GM21825 (cell line): ENCODE measurements at regions not wholly inside any gene's neighbourhood (a gene's known extent, or its start where the extent isn't known, plus 50 kb on each side); places are given as distances from the start of the nearest gene placed in this dataset.
A peak's percentile ranks its signal among the peaks of the same experiment; 100 is the strongest.

Source experiments
- ATAC-seq: cut with Tn5 transposase; IDR thresholded peaks from one replicate; pipeline ENCODE4 v1.9.1; 2021; ENCODE audit warnings: mild to moderate bottlenecking, moderate library complexity; ENCODE audit not compliant: unreplicated experiment

DNA sequence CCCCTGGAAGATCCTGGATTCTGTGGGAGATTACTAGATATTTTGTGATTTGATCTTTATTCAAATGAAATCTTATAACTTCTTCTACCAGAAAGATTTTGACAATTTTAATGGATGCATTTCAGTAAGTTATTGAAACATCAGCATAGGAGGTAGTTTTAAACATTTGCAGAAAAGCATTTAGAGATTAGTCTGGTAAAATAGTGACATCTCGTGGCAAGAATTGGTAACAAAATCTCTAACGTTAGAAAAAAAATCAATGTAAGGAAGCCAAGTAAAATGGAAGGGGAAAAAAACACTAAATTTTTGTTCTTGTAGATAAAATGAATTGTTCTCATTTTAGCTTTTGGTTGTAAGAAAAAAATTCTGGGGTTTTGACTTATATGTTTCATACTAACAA, 73.3 kb downstream of the TASL start:
- no peak for ATAC-seq

- no peak for ATAC-seq
Observed at GRCh38 chrX:30495468-30495867, 82.1 kb downstream of the TASL start.

- ATAC-seq: no peak
Observed at GRCh38 chrX:30493348-30493747, 84.2 kb downstream of the TASL start.

DNA sequence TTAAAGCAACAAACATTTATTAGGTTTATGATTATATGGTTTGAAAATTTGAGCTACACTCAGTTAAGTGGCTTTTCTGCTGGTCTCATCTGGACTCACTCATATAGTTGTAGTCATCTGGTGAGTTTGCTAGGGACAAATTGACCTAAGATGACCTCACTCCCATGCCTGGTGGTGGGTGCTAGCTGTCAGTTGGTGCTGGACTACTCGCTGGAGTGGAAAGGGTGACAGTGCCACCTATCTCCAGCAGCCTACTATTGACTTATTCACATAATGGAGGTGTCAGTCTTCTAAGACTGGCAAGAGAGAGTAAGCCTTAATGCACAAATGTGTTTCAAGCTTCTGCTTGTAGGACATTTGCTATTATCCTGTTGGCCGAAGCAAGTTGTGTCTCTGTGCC, 88.2 kb downstream of the TASL start:
- ATAC-seq: no peak

DNA sequence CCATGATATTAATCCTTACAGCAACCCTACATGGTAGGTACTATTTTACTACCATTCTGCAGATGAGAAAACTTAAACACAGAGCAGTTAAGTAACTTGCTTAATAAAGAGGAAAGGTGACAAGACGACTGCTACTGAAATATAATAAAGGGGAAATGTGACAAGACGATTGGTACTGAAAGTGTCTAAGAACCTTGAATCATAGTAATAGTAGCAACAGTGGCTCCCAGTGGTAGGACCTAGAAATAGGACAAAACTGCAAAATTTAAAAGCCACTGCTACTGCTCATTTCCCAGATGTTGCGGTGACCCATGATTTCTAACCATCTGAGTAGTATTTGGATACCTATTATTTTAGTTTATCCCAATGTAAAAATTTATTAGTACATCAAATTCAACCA, 89.5 kb downstream of the TASL start:
- ATAC-seq: peak; percentile 53

DNA sequence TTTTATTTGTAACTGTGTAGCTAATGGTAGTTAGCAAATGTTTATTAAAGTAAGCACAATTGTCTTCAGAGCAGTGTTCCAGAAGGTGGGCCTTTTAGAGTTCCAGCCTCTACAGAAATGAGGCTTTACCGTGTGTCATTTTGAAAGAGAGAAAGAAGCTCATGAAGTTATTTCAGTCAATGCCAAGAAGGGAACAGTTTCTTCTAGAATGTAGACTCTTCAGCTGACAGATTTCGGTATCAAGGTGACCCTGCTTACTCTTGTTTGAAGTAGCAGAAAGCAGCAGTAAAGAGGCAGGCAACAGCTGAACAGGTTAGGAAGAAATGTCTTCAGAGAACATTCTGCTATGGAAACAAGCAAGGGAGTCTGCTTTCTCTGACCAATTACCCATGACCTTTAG, 93.6 kb downstream of the TASL start:
- ATAC-seq: no peak

GRCh38 chrX:30468471-30468870, 109.1 kb downstream of the TASL start:
- ATAC-seq: no peak
